HCT116 (cell line): ENCODE measurements at regions not wholly inside any gene's neighbourhood (a gene's known extent, or its start where the extent isn't known, plus 50 kb on each side); places are given as distances from the start of the nearest gene placed in this dataset.

Source experiments
- ATAC-seq: fragments of 200-7000 bp; cut with Tn5 transposase; 2 replicates; pipeline ENCODE4 v1.9.1; 2020; ENCODE audit warnings: mild to moderate bottlenecking, moderate library complexity
- BruUV-seq: library from RNA; stranded (reverse); fragments of 400-500 nt; replicated peaks from 2 replicates; lab custom pipeline; 2021; lab: Mats Ljungman, UMichigan
- CTCF ChIA-PET: fragments of 300-600 bp; sonication (Branson Sonifier 250); formaldehyde crosslinking; loops from one replicate; lab custom pipeline; 2021; ENCODE audit warnings: antibody characterized with exemption; lab: Charles Lee
- POLR2A ChIA-PET: fragments of 300-600, 350-600 bp; sonication (Branson Sonifier 250); formaldehyde crosslinking; loops from one replicate; lab custom pipeline; 2021; ENCODE audit warnings: antibody characterized with exemption; lab: Charles Lee
- RAD21 ChIA-PET, 2 experiments: fragments of 300-600 bp; sonication (Branson Sonifier 250); formaldehyde crosslinking; loops; one replicate each; lab custom pipeline; 2023; ENCODE audit warnings: low total read pairs in 2 of 2; ENCODE audit not compliant: uncharacterized antibody in 2 of 2, unreplicated experiment in 2 of 2, low non-redundant PET in 1 of 2; lab: Charles Lee
- DNase-seq: peaks from one replicate; pipeline ENCODE4 v3.0.0-alpha.2; 2010; ENCODE audit warnings: low read depth, low spot score
- H2AFZ ChIP-seq: fragments of 200-600 bp; shearing (Covaris generic), sonication (generic); 2 replicates; pipeline ENCODE4 v1.6.1; 2017; ENCODE audit warnings: low read depth, mixed run types, mixed read lengths, antibody characterized with exemption, low read length; ENCODE audit not compliant: poor library complexity, severe bottlenecking
- H3K27ac ChIP-seq: 2 replicates; pipeline ENCODE4 v1.5.1; 2012; ENCODE audit warnings: low read depth, low read length
- H3K27me3 ChIP-seq: fragments of 200-600 bp; sonication (generic); 2 replicates; pipeline ENCODE4 v1.6.1; 2016; ENCODE audit warnings: mixed run types, low read length, mixed read lengths; ENCODE audit not compliant: insufficient read depth
- H3K36me3 ChIP-seq, 2 experiments: fragments of 200-500 bp in 1 of 2; fragments of 200-600 bp in 1 of 2; sonication (Bioruptor generic) in 1 of 2; sonication (generic) in 1 of 2; 2 replicates each; pipeline versions ENCODE4 v1.5.1 to v1.6.1; 2014 to 2016; ENCODE audit warnings: low read length in 2 of 2, inconsistent platforms in 1 of 2, mixed read lengths in 1 of 2, mixed run types in 1 of 2; ENCODE audit not compliant: insufficient read depth in 2 of 2, control insufficient read depth in 1 of 2
- H3K4me1 ChIP-seq, 2 experiments: fragments of 200-600 bp in 1 of 2; sonication (generic) in 1 of 2; 2 replicates each; pipeline versions ENCODE4 v1.5.1 to v1.6.1; 2012 to 2017; ENCODE audit warnings: low read length in 2 of 2, inconsistent platforms in 1 of 2, mild to moderate bottlenecking in 1 of 2, mixed read lengths in 1 of 2, mixed run types in 1 of 2, moderate library complexity in 1 of 2; ENCODE audit not compliant: insufficient read depth in 2 of 2, control insufficient read depth in 1 of 2
- H3K4me2 ChIP-seq: fragments of 200-600 bp; sonication (generic); 2 replicates; pipeline ENCODE4 v1.6.1; 2017; ENCODE audit warnings: mixed run types, low read length, mixed read lengths
- H3K4me3 ChIP-seq, 2 experiments: fragments of 200-600 bp in 1 of 2; sonication (generic) in 1 of 2; replicated peaks in 1 of 2; 2 replicates each; pipeline ENCODE4 v1.5.1; 2011 to 2016; ENCODE audit warnings: low read length in 2 of 2, control low read depth in 1 of 2, low read depth in 1 of 2, mild to moderate bottlenecking in 1 of 2, mixed read lengths in 1 of 2, mixed run types in 1 of 2
- H3K79me2 ChIP-seq: fragments of 200-600 bp; sonication (generic); 2 replicates; pipeline ENCODE4 v1.6.1; 2017; ENCODE audit warnings: mild to moderate bottlenecking, mixed run types, low read length, moderate library complexity, mixed read lengths; ENCODE audit not compliant: insufficient read depth
- H3K9ac ChIP-seq: fragments of 200-600 bp; sonication (generic); 2 replicates; pipeline ENCODE4 v1.6.1; 2016; ENCODE audit warnings: low read length, mixed read lengths
- H3K9me2 ChIP-seq: fragments of 200-600 bp; sonication (generic), shearing (Covaris generic); 2 replicates; pipeline ENCODE4 v1.6.1; 2017; ENCODE audit warnings: mixed run types, mild to moderate bottlenecking, moderate library complexity; ENCODE audit not compliant: insufficient read depth
- H3K9me3 ChIP-seq, 2 experiments: fragments of 200-500 bp in 1 of 2; fragments of 200-600 bp in 1 of 2; sonication (Bioruptor generic) in 1 of 2; sonication (generic) in 1 of 2; 2 replicates each; pipeline ENCODE4 v1.6.1; 2014 to 2017; ENCODE audit warnings: low read length in 2 of 2, mixed read lengths in 2 of 2, inconsistent platforms in 1 of 2, low read depth in 1 of 2, mild to moderate bottlenecking in 1 of 2, mixed run types in 1 of 2, moderate library complexity in 1 of 2; ENCODE audit not compliant: control insufficient read depth in 1 of 2, insufficient read depth in 1 of 2
- H4K20me1 ChIP-seq: fragments of 200-600 bp; sonication (generic), shearing (Covaris generic); 2 replicates; pipeline ENCODE4 v1.6.1; 2017; ENCODE audit warnings: mixed run types, mild to moderate bottlenecking, moderate library complexity; ENCODE audit not compliant: insufficient read depth
- CEBPB ChIP-seq: IDR thresholded peaks from 2 replicates; pipeline ENCODE4 v1.6.1; 2012; ENCODE audit warnings: low read depth
- EGR1 ChIP-seq: IDR thresholded peaks from 2 replicates; pipeline ENCODE4 v1.6.1; 2012; ENCODE audit warnings: low read depth
- EZH2 ChIP-seq: fragments of 200-600 bp; sonication (generic); IDR thresholded peaks from 2 replicates; pipeline ENCODE4 v1.6.1; 2017; ENCODE audit warnings: antibody characterized with exemption, mixed run types
- POLR2A ChIP-seq: IDR thresholded peaks from 2 replicates; pipeline ENCODE4 v1.7.0; 2011; ENCODE audit warnings: borderline replicate concordance; ENCODE audit not compliant: insufficient read depth, insufficient read length; ENCODE audit errors: extremely low read depth
- POLR2AphosphoS5 ChIP-seq: IDR thresholded peaks from 2 replicates; pipeline ENCODE4 v1.6.1; 2011; ENCODE audit warnings: mild to moderate bottlenecking, low read depth, low read length, moderate library complexity
- RAD21 ChIP-seq: IDR thresholded peaks from 2 replicates; pipeline ENCODE4 v1.6.1; 2012; ENCODE audit warnings: low read depth, mild to moderate bottlenecking
- SP1 ChIP-seq: IDR thresholded peaks from 2 replicates; pipeline ENCODE4 v1.6.1; 2012; ENCODE audit warnings: low read depth
- intact Hi-C: fragments of 100-400 bp; cut with micrococcal nuclease; formaldehyde crosslinking; loops from 2 replicates; pipeline ENCODE4 v1.10.0; 2022
- TF ChIP-seq, protein P1 (sequence below), 3 experiments: fragments of 200-600 bp in 1 of 3; sonication (generic) in 1 of 3; IDR thresholded peaks in 2 of 3; conservative IDR thresholded peaks in 1 of 3; 2 replicates each; pipeline ENCODE4 v1.5.1; 2012 to 2017; ENCODE audit warnings: low read depth in 2 of 3, low read length in 2 of 3, antibody characterized with exemption in 1 of 3, borderline replicate concordance in 1 of 3, control low read depth in 1 of 3, mild to moderate bottlenecking in 1 of 3, mixed read lengths in 1 of 3, mixed run types in 1 of 3, moderate library complexity in 1 of 3; ENCODE audit not compliant: insufficient read depth in 1 of 3
- TF ChIP-seq, protein P2 (sequence below): IDR thresholded peaks from 2 replicates; pipeline ENCODE4 v1.6.1; 2012; ENCODE audit warnings: low read depth
- TF ChIP-seq, protein P3 (sequence below): IDR thresholded peaks from 2 replicates; pipeline ENCODE4 v1.6.1; 2012
- TF ChIP-seq, protein P4 (sequence below): IDR thresholded peaks from 2 replicates; pipeline ENCODE4 v1.6.1; 2011; ENCODE audit warnings: mild to moderate bottlenecking, low read length, moderate library complexity; ENCODE audit not compliant: insufficient replicate concordance; ENCODE audit errors: extremely low read depth

DNA sequence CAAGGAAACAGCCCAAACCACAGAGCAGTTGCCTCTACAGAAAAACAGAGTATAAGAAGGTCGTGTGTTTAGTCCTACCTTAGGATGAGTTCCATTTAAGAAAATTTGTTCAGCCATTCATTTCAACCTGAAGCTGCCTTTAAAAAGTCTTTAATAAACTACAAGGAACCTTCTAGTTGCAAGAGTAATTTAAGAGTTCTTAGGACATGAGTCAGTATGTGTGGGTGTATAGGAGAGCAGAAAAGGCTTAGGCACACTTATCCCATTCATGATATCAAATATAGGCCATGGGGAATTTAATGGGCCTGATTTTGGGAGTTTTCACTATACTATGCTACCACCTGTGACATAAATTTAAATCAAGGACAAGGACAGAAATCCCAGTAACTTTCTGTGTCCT is 496.8 kb downstream of the TFEC start:
- POLR2A ChIA-PET: no interaction called here
- intact Hi-C loops: no loop called here
- RAD21 ChIA-PET: no interaction called here

DNA sequence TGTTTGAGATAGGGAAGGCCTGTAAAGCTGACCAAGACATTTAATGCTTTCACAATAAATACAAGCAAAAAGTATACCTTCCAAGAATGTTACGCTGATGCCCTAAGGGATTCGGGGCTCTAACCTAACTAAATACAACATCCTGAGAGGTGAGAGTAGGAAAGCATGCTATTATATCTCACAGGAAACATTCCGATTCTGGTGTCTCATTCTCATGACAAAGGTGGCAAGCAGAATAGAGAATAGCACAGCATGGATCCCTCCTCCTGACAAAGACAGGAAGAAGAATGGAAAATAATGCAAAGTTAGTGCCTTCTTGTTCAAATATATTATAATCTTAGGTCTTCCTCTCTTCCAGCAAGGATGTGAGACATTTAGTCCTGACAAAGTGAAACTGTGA is 504.3 kb downstream of the TFEC start:
- Histone ChIP-seq H3K27ac (no peak overlapping the region), H3K27me3 (no peaks in the 10 kb centered on the region), H3K4me2 (no peak overlapping the region), H3K9ac (no peak overlapping the region), H3K79me2 (no peaks in the 10 kb centered on the region), H3K4me3 (no peak overlapping the region), H3K4me1 (no peaks in the 10 kb centered on the region), H3K9me2 (no peaks in the 10 kb centered on the region), H3K9me3 (peaks cover 0 to 3% of the 10 kb centered on the region in 2 experiments; a peak in 1 of 4 replicates), H4K20me1 (no peaks in the 10 kb centered on the region), H3K36me3 (no peaks in the 10 kb centered on the region), H2AFZ (no peak overlapping the region)
- ChIA-PET CTCF (no interaction called here), RAD21 (no interaction called here), POLR2A (no interaction called here)
- DNase-seq: no peak
- intact Hi-C loops: no loop called here
- ATAC-seq: no peak
- no TSS peak for BruUV-seq
- TF ChIP-seq CEBPB: no peak
- no peak for TF ChIP-seq EGR1
- TF ChIP-seq, protein P1, sequence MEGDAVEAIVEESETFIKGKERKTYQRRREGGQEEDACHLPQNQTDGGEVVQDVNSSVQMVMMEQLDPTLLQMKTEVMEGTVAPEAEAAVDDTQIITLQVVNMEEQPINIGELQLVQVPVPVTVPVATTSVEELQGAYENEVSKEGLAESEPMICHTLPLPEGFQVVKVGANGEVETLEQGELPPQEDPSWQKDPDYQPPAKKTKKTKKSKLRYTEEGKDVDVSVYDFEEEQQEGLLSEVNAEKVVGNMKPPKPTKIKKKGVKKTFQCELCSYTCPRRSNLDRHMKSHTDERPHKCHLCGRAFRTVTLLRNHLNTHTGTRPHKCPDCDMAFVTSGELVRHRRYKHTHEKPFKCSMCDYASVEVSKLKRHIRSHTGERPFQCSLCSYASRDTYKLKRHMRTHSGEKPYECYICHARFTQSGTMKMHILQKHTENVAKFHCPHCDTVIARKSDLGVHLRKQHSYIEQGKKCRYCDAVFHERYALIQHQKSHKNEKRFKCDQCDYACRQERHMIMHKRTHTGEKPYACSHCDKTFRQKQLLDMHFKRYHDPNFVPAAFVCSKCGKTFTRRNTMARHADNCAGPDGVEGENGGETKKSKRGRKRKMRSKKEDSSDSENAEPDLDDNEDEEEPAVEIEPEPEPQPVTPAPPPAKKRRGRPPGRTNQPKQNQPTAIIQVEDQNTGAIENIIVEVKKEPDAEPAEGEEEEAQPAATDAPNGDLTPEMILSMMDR (IDR thresholded peaks at IDR 0.05 in 2 of 3, conservative IDR thresholded peaks at IDR 0.05 in 1 of 3; ENCODE audit: borderline replicate concordance in 1 of 3, insufficient read depth in 1 of 3, low read depth in 2 of 3, low read length in 2 of 3): no peak
- no peak for TF ChIP-seq RAD21
- TF ChIP-seq, protein P2, sequence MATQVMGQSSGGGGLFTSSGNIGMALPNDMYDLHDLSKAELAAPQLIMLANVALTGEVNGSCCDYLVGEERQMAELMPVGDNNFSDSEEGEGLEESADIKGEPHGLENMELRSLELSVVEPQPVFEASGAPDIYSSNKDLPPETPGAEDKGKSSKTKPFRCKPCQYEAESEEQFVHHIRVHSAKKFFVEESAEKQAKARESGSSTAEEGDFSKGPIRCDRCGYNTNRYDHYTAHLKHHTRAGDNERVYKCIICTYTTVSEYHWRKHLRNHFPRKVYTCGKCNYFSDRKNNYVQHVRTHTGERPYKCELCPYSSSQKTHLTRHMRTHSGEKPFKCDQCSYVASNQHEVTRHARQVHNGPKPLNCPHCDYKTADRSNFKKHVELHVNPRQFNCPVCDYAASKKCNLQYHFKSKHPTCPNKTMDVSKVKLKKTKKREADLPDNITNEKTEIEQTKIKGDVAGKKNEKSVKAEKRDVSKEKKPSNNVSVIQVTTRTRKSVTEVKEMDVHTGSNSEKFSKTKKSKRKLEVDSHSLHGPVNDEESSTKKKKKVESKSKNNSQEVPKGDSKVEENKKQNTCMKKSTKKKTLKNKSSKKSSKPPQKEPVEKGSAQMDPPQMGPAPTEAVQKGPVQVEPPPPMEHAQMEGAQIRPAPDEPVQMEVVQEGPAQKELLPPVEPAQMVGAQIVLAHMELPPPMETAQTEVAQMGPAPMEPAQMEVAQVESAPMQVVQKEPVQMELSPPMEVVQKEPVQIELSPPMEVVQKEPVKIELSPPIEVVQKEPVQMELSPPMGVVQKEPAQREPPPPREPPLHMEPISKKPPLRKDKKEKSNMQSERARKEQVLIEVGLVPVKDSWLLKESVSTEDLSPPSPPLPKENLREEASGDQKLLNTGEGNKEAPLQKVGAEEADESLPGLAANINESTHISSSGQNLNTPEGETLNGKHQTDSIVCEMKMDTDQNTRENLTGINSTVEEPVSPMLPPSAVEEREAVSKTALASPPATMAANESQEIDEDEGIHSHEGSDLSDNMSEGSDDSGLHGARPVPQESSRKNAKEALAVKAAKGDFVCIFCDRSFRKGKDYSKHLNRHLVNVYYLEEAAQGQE: no peak
- TF ChIP-seq POLR2A: no peak
- TF ChIP-seq, protein P3, sequence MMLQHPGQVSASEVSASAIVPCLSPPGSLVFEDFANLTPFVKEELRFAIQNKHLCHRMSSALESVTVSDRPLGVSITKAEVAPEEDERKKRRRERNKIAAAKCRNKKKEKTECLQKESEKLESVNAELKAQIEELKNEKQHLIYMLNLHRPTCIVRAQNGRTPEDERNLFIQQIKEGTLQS: no peak

More for the DNA sequence above, 496.8 kb downstream of the TFEC start:
- H3K4me3 ChIP-seq: no peak overlapping the region
- no peaks in the 10 kb centered on the region for H3K36me3 ChIP-seq
- TF ChIP-seq POLR2AphosphoS5 (no peak), SP1 (no peak), EGR1 (peak; percentile 80), EZH2 (no peak)
- TF ChIP-seq, protein P4, sequence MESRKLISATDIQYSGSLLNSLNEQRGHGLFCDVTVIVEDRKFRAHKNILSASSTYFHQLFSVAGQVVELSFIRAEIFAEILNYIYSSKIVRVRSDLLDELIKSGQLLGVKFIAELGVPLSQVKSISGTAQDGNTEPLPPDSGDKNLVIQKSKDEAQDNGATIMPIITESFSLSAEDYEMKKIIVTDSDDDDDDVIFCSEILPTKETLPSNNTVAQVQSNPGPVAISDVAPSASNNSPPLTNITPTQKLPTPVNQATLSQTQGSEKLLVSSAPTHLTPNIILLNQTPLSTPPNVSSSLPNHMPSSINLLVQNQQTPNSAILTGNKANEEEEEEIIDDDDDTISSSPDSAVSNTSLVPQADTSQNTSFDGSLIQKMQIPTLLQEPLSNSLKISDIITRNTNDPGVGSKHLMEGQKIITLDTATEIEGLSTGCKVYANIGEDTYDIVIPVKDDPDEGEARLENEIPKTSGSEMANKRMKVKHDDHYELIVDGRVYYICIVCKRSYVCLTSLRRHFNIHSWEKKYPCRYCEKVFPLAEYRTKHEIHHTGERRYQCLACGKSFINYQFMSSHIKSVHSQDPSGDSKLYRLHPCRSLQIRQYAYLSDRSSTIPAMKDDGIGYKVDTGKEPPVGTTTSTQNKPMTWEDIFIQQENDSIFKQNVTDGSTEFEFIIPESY: no peak
- TF ChIP-seq, protein P3: no peak
- H3K27me3 ChIP-seq: no peaks in the 10 kb centered on the region
- H3K4me2 ChIP-seq: peak overlapping the region; percentile 27; the same call in 1 of the 2 replicates
- H3K27ac ChIP-seq: no peak overlapping the region
- DNase-seq (no peak), ATAC-seq (no peak)
- no peaks in the 10 kb centered on the region for H3K9me3 ChIP-seq
- H3K79me2 ChIP-seq: no peaks in the 10 kb centered on the region
- no TSS peak for BruUV-seq
- no peaks in the 10 kb centered on the region for H4K20me1 ChIP-seq
- H3K9ac ChIP-seq: no peak overlapping the region
- no peaks in the 10 kb centered on the region for H3K9me2 ChIP-seq
- peaks cover 0 to 9% of the 10 kb centered on the region in 2 experiments; a peak in 1 of 4 replicates for H3K4me1 ChIP-seq
- CTCF ChIA-PET: no interaction called here
- peak overlapping the region; percentile 10 for H2AFZ ChIP-seq
